Fibroblast of skin of right quadriceps (primary cell): ENCODE measurements at regions not wholly inside any gene's neighbourhood (a gene's known extent, or its start where the extent isn't known, plus 50 kb on each side); places are given as distances from the start of the nearest gene placed in this dataset.
A peak's percentile ranks its signal among the peaks of the same experiment; 100 is the strongest.
"Not testable (repeated sequence)": the region's sequence is repeated elsewhere in the genome, so short reads cannot be mapped to it uniquely, and the experiment has no call there.

Source experiments
- DNase-seq: peaks from one replicate; pipeline ENCODE4 v3.0.0-alpha.2; 2013

- no peak for DNase-seq
Measured at GRCh38 chr20:53814060-53814459, 220.4 kb upstream of the ZNF217 start.

DNA sequence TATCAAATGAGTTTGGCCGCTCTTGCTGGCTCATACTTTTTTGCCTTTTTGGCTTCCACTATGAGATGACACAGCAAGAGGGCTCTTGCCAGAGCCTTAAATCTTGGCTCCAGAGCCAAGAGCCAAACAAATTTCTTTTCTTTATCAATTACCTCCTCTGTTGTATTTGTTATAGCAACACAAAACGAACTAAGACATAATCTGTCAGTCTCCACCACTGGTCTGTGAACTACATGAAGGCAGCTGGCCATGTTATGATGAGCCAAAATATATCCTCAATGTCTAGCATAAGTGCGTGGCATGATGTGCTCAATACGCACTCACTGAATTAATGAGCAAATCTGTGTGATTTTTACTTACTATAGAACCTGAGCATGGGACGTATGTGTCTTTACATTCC lies 220.0 kb upstream of the ZNF217 start:
- no peak for DNase-seq

DNA sequence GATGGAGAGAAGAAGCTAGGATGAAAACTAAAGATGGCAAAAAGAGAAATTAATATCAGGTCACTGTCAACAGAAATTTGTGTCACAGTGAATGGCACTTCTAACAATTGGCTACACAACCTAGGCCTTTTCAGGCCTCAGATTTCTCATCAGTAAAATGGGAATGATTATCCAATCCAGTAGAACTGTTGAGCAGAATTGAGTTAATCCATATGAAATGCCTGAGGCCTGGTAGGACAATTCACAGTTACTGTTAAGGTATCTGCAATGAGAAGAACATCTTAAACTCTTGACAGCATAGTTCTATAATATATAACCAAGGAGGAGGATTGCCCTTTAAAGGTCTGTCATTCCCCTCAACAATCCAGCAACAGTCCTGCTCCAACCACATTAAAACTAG lies 217.9 kb upstream of the ZNF217 start:
- DNase-seq: no peak

DNA sequence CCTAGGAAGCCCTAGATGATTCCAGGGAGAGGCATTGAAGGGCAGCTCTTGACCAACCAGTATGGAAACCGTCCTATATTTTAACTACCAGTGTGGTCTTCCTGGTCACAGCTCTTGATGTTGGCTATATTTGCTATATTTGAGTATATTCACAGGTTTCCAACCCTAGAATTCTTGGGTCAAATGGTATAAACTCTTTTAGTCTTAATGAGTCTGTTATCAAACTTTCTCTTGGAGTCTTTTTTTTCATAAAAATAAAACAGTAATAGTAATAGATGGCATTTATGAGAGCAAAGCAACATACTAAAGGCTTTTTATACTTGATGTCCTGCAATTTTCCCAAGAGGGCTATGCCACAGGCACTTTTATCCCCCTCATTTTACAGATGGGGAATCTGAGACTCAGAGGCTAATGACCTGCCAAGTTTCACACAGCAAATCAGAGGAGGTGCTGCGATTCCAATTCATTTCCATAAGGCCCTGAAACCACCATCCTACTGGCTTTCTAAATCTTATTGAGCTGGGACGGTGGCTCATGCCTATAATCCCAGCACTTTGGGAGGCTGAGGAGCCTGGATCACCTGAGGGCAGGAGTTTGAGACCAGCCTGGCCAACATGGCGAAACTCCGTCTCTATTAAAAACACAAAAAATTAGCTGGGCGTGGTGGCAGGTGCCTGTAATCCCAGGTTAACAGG lies 217.2 kb upstream of the ZNF217 start:
- DNase-seq: no peak

DNA sequence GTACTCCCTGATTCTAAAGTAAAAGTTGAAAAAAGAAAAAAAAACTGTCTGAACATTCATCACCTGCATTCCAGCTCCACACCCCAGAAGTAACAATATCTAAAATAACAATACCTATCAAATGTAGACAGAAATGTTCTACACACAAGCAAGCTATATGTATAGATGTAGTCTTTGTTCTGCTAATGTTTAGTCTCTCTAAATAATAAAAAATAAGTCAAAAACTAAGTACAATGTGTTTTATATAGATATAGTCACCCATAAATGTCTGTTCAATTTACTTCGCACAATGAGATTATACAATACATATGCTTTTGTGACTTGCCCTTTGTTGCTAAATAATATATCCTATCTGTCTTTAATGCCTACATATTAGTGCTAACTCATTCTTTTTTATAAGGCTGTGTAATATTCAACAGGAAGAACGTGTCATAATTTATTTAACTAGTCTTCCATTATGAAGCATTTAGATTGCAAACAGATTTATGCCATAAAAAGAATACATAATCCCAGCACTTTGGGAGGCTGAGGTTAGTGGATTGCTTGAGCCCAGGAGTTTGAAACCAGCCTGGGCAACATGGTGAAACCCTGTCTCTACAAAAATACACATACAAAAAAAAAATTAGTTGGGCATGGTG lies 216.2 kb upstream of the ZNF217 start:
- no peak for DNase-seq

- no peak for DNase-seq
Measured at GRCh38 chr20:53809217-53809616, 215.6 kb upstream of the ZNF217 start.

DNA sequence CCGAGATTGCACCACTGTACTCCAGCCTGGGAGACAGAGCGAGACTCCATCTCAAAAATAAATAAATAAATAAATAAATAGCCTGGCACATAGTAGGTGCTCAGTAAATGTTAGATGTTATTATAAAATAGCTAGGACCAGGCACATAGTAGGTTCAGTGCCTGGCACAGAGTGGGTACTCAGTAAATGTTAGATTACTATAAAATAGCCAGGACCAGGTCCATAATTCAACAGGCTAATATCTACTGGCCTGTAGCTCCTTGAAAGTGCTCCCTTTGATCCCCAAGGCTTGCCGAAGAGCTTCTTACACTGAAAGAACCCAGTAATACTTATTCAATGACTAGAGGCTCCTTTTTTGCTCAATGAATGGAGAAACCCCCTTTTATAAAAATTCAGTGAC lies 215.1 kb upstream of the ZNF217 start:
- no peak for DNase-seq

GRCh38 chr20:53808302-53808701 lies 214.7 kb upstream of the ZNF217 start:
- not testable (repeated sequence) for DNase-seq

- no peak for DNase-seq
Measured at GRCh38 chr20:53806683-53807401, 213.2 kb upstream of the ZNF217 start.

DNA sequence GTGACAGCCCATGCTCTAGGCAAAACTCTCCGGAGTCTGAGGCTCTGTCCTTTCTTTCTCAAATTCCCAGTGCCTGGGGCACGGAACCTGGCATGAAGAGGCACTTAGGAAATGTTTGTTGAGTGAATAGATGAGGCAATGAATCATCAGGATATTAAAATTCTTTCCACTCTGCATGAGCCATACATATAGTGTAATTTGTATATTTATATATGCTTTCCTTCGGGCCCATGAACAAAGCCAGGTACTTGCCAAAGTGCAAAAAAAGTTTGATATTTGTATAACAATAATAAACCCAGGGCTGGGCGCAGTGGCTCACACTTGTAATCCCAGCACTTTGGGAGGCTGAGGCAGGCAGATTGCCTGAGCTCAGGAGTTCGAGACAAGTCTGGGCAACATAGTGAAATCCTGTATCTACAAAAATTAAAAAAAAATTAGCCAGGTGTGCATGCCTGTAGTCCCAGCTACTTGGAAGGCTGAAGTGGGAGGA lies 212.3 kb upstream of the ZNF217 start:
- DNase-seq: peak; percentile 79

- no peak for DNase-seq
Measured at GRCh38 chr20:53804920-53805894, 211.6 kb upstream of the ZNF217 start.

DNA sequence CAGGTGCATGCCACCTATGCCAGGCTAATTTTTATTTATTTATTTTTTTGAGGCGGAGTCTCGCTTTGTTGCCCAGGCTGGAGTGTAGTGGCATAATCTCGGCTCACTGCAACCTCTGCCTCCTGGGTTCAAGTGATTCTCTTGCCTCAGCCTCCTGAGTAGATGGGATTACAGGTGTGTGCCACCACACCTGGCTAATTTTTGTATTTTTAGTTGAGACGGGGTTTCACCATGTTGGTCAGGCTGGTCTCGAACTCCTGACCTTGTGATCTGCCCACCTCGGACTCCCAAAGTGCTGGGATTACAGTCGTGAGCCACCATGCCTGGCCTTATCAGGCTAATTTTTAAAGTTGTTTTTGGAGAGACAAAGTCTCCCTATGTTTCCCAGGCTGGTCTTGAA lies 210.7 kb upstream of the ZNF217 start:
- not testable (repeated sequence) for DNase-seq

GRCh38 chr20:53803492-53804155 lies 210.0 kb upstream of the ZNF217 start:
- DNase-seq: no peak

GRCh38 chr20:53801609-53802370 lies 208.2 kb upstream of the ZNF217 start:
- DNase-seq: no peak

- no peak for DNase-seq
Measured at GRCh38 chr20:53800883-53801604, 207.4 kb upstream of the ZNF217 start.

DNA sequence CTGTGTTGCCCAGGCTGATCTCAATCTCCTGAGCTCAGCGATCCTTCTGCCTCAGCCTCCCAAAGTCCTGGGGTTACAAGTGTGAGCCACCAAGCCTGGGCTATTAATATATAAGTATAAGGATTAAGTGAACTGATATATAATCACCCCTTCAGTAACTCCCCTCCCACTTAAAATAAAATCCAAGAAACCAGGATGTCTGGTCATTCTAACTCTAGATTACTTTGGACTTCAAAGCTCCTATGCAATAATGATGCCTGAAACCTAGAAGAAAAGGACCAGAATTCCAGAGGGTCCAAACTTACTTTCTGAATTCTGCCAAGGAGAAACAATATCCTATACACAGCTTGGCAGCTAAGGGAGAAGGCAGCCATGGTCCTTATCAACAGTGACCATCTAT lies 206.8 kb upstream of the ZNF217 start:
- no peak for DNase-seq

GRCh38 chr20:53797085-53797484 lies 203.4 kb upstream of the ZNF217 start:
- no peak for DNase-seq

DNA sequence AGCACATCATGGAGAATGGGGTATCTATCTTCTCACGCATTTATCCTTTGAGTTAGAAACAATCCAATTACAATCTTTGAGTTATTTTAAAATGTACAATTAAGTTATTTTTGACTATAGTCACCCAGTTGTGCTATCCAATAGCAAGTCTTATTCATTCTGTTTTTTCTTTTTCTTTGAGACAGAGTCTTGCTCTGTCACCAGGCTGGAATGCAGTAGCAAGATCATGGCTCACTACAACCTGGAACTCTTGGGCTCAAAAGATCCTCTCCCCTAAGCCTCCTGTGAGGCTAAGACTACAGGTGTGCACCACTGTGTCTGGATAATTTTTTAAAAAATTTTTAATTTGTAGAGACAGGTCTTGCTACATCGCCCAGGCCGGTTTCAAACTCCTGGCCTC lies 201.5 kb upstream of the ZNF217 start:
- peak; percentile 63 for DNase-seq

GRCh38 chr20:53794529-53795115 lies 201.0 kb upstream of the ZNF217 start:
- DNase-seq: peak; percentile 42

GRCh38 chr20:53793783-53794383 lies 200.2 kb upstream of the ZNF217 start:
- no peak for DNase-seq
